ENCODE measurements at regions not wholly inside any gene's neighbourhood (a gene's known extent, or its start where the extent isn't known, plus 50 kb on each side); places are given as distances from the start of the nearest gene placed in this dataset.

DNA sequence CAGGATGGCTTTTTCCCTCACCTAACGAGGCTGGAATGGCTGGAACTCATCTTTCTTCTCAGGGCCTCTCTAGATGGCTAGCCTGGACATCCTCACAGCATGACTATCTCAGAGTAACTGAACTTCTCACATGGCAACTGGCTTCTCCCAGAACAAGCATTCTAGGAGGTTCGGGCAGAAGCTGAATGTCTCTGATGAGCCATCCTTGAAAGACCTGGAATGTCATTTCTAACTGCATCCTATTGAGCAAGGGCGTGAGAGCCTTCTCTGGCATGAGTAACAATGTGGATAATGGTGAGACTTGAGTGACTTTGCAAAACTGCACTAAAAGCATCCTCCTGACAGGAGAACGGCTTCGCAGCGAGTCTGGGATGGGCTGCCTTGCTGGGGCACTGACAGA, 487.7 kb downstream of the MAT2B start:
- TF ChIP-seq, protein P1, sequence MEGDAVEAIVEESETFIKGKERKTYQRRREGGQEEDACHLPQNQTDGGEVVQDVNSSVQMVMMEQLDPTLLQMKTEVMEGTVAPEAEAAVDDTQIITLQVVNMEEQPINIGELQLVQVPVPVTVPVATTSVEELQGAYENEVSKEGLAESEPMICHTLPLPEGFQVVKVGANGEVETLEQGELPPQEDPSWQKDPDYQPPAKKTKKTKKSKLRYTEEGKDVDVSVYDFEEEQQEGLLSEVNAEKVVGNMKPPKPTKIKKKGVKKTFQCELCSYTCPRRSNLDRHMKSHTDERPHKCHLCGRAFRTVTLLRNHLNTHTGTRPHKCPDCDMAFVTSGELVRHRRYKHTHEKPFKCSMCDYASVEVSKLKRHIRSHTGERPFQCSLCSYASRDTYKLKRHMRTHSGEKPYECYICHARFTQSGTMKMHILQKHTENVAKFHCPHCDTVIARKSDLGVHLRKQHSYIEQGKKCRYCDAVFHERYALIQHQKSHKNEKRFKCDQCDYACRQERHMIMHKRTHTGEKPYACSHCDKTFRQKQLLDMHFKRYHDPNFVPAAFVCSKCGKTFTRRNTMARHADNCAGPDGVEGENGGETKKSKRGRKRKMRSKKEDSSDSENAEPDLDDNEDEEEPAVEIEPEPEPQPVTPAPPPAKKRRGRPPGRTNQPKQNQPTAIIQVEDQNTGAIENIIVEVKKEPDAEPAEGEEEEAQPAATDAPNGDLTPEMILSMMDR (IDR thresholded peaks at IDR 0.05; ENCODE audit: low read depth, low read length, missing input control) = no peak
- TF ChIP-seq RAD21 (IDR thresholded peaks at IDR 0.05) = no peak
- TF ChIP-seq JUND (IDR thresholded peaks at IDR 0.05) = no peak
- TF ChIP-seq YY1 (IDR thresholded peaks at IDR 0.05) = no peak
- no peak for TF ChIP-seq SP1 (IDR thresholded peaks at IDR 0.05)
- TF ChIP-seq TAF1 (conservative IDR thresholded peaks at IDR 0.05) = no peak
- TF ChIP-seq FOXA2 (IDR thresholded peaks at IDR 0.05) = no peak
- TF ChIP-seq, protein P2, sequence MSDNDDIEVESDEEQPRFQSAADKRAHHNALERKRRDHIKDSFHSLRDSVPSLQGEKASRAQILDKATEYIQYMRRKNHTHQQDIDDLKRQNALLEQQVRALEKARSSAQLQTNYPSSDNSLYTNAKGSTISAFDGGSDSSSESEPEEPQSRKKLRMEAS (IDR thresholded peaks at IDR 0.05) = no peak

Data from liver (tissue), 3 donors.